Neuronal stem cell (in vitro differentiated cells): ENCODE measurements at regions not wholly inside any gene's neighbourhood (a gene's known extent, or its start where the extent isn't known, plus 50 kb on each side); places are given as distances from the start of the nearest gene placed in this dataset.

Experiments used
- DNase-seq: peaks from one replicate; pipeline ENCODE4 v3.0.0-alpha.2; 2013; ENCODE audit warnings: low spot score
- H2AFZ ChIP-seq: one replicate; pipeline ENCODE4 v1.6.1; 2013; ENCODE audit warnings: mild to moderate bottlenecking, low read length, inconsistent platforms
- H2AK5ac ChIP-seq: 2 replicates; pipeline ENCODE4 v1.6.1; 2013; ENCODE audit warnings: low read depth, mild to moderate bottlenecking, inconsistent platforms, low read length, moderate library complexity, mixed read lengths
- H2BK120ac ChIP-seq: 2 replicates; pipeline ENCODE4 v1.6.1; 2013; ENCODE audit warnings: low read depth, mild to moderate bottlenecking, inconsistent platforms, low read length, moderate library complexity, mixed read lengths
- H2BK12ac ChIP-seq: one replicate; pipeline ENCODE4 v1.6.1; 2013; ENCODE audit warnings: low read length, inconsistent platforms
- H2BK15ac ChIP-seq: 2 replicates; pipeline ENCODE4 v1.6.1; 2013; ENCODE audit warnings: mild to moderate bottlenecking, low read length, inconsistent platforms, mixed read lengths
- H2BK5ac ChIP-seq: one replicate; pipeline ENCODE4 v1.6.1; 2013; ENCODE audit warnings: inconsistent platforms, mild to moderate bottlenecking, low read length, moderate library complexity
- H3K14ac ChIP-seq: one replicate; pipeline ENCODE4 v1.6.1; 2013; ENCODE audit warnings: low read length, inconsistent platforms
- H3K18ac ChIP-seq: 2 replicates; pipeline ENCODE4 v1.6.1; 2013; ENCODE audit warnings: low read length, inconsistent platforms
- H3K23ac ChIP-seq: 2 replicates; pipeline ENCODE4 v1.6.1; 2013; ENCODE audit warnings: low read depth, mild to moderate bottlenecking, mixed read lengths, low read length, inconsistent platforms; ENCODE audit not compliant: poor library complexity
- H3K27ac ChIP-seq: replicated peaks from 3 replicates; pipeline ENCODE4 v1.5.1; 2013; ENCODE audit warnings: low read length, inconsistent platforms
- H3K27me3 ChIP-seq, 3 experiments: 2 replicates each; pipeline ENCODE4 v1.6.1; 2013; ENCODE audit warnings: low read length in 3 of 3, mild to moderate bottlenecking in 2 of 3, inconsistent platforms in 1 of 3, low read depth in 1 of 3, mixed read lengths in 1 of 3, moderate library complexity in 1 of 3; ENCODE audit not compliant: control insufficient read depth in 3 of 3, insufficient read depth in 3 of 3
- H3K36me3 ChIP-seq, 2 donors: replicated peaks in 1 of 2; 2 replicates each; pipeline ENCODE4 v1.6.1; 2013; ENCODE audit warnings: low read length in 2 of 2; ENCODE audit not compliant: control insufficient read depth in 2 of 2, insufficient read depth in 2 of 2
- H3K4ac ChIP-seq: 2 replicates; pipeline ENCODE4 v1.6.1; 2013; ENCODE audit warnings: inconsistent platforms, mild to moderate bottlenecking, low read length, moderate library complexity
- H3K4me1 ChIP-seq, 2 donors: 1 replicate in 1 of 2; 2 replicates in 1 of 2; pipeline ENCODE4 v1.6.1; 2013; ENCODE audit warnings: low read length in 2 of 2, low read depth in 1 of 2; ENCODE audit not compliant: control insufficient read depth in 2 of 2, insufficient read depth in 1 of 2
- H3K4me2 ChIP-seq: one replicate; pipeline ENCODE4 v1.6.1; 2013; ENCODE audit warnings: mild to moderate bottlenecking, low read length, inconsistent platforms; ENCODE audit not compliant: insufficient read depth, poor library complexity, severe bottlenecking
- H3K4me3 ChIP-seq, 2 donors: 2 replicates each; pipeline ENCODE4 v1.5.1; 2013; ENCODE audit warnings: low read length in 2 of 2, mild to moderate bottlenecking in 2 of 2, inconsistent platforms in 1 of 2, moderate library complexity in 1 of 2
- H3K79me1 ChIP-seq: one replicate; pipeline ENCODE4 v1.6.1; 2013; ENCODE audit warnings: low read depth, mild to moderate bottlenecking, inconsistent platforms, low read length, moderate library complexity
- H3K9ac ChIP-seq: one replicate; pipeline ENCODE4 v1.6.1; 2013; ENCODE audit warnings: mild to moderate bottlenecking, low read depth, low read length, inconsistent platforms; ENCODE audit not compliant: poor library complexity
- H3K9me3 ChIP-seq, 2 donors: replicated peaks in 1 of 2; 2 replicates each; pipeline versions ENCODE3 to v1.6.1; 2013; ENCODE audit warnings: low read length in 2 of 2, mild to moderate bottlenecking in 2 of 2, inconsistent platforms in 1 of 2, low read depth in 1 of 2, mixed read lengths in 1 of 2, moderate library complexity in 1 of 2; ENCODE audit not compliant: control insufficient read depth in 2 of 2, insufficient read depth in 1 of 2
- H4K8ac ChIP-seq: one replicate; pipeline ENCODE4 v1.6.1; 2013; ENCODE audit warnings: low read depth, mild to moderate bottlenecking, inconsistent platforms, low read length, moderate library complexity
- H4K91ac ChIP-seq: one replicate; pipeline ENCODE4 v1.6.1; 2013; ENCODE audit warnings: low read length, low read depth, mild to moderate bottlenecking, inconsistent platforms; ENCODE audit not compliant: poor library complexity
- WGBS, 2 donors: extraction: QIAGEN DNeasy Blood & Tissue Kit; methylation state at CpG; one replicate each; pipeline ENCODE4 v1.1.7; 2013; ENCODE audit warnings: missing lambda C conversion rate in 2 of 2, mixed read lengths in 1 of 2; ENCODE audit not compliant: insufficient read length in 2 of 2, insufficient replicate concordance in 1 of 2; ENCODE audit errors: extremely low coverage in 2 of 2; 5-methylcytosine and 5-hydroxymethylcytosine counted together

DNA sequence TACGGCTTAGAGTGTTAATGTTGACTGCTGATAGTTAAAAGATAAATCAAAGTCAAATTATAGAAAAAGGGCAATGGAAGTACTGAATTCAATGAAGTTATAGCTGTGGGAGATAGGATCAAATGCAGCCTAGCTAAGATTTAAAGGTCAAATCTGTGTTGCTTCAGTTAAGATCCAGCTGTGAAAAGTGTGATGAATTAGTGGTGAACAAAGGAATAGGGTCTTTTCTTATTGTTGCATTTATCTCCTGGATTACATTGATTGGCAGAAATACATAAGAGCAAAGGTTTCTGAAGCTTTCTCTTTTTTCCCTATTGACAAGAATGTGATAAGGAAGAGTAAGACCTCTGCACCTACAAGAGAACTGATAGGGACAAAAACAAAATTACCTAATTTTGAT lies 1234.6 kb upstream of the ADGRL2 start:
- H3K4ac ChIP-seq: no peak overlapping the region
- H4K91ac ChIP-seq: no peak overlapping the region
- no CpG with 5 or more reads among the region's 1 CpG for WGBS, 2 donors
- no peak overlapping the region for H4K8ac ChIP-seq
- H3K4me3 ChIP-seq: no peak overlapping the region
- H2AFZ ChIP-seq: no peak overlapping the region
- H2BK120ac ChIP-seq: no peak overlapping the region
- H3K27me3 ChIP-seq: no peaks in the 10 kb centered on the region
- no peaks in the 10 kb centered on the region for H3K4me1 ChIP-seq
- no peak overlapping the region for H3K14ac ChIP-seq
- peak; percentile 12 for DNase-seq
- no peak overlapping the region for H2BK5ac ChIP-seq
- H2BK12ac ChIP-seq: no peak overlapping the region
- no peak overlapping the region for H3K23ac ChIP-seq
- no peaks in the 10 kb centered on the region for H3K79me1 ChIP-seq
- H2AK5ac ChIP-seq: no peak overlapping the region
- no peak overlapping the region for H3K27ac ChIP-seq
- no peak overlapping the region for H3K4me2 ChIP-seq
- H2BK15ac ChIP-seq: no peak overlapping the region
- no peaks in the 10 kb centered on the region for H3K36me3 ChIP-seq
- no peaks in the 10 kb centered on the region for H3K9me3 ChIP-seq
- H3K9ac ChIP-seq: no peak overlapping the region
- H3K18ac ChIP-seq: no peak overlapping the region

DNA sequence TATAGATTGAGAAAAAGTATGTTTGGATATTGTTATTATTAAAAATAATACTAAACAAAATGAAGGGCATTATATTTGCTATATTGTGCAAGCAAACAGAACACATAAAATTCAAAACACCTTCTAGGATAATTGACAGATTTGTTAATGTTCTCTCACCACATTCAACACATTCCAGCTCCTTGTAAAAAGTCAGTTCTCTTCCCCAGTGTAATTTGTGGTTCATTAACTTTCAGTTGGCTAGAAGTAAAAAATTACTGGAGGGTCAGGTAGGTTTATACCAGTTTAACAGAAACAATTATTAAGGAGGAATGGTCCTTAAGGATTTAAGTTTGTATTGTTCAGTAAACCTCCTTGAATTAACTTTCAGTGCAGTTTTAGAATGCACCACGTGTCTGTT lies 1235.3 kb upstream of the ADGRL2 start:
- Histone ChIP-seq H3K4me1 (no peaks in the 10 kb centered on the region), H3K23ac (no peak overlapping the region), H2BK12ac (no peak overlapping the region), H3K27me3 (no peaks in the 10 kb centered on the region), H3K79me1 (no peaks in the 10 kb centered on the region), H3K27ac (no peak overlapping the region), H3K4me3 (no peak overlapping the region), H3K18ac (no peak overlapping the region), H3K9ac (no peak overlapping the region), H3K4me2 (no peak overlapping the region), H4K91ac (no peak overlapping the region), H2AFZ (no peak overlapping the region), H2AK5ac (no peak overlapping the region), H3K4ac (no peak overlapping the region), H2BK120ac (no peak overlapping the region), H3K9me3 (no peaks in the 10 kb centered on the region), H3K14ac (no peak overlapping the region), H4K8ac (no peak overlapping the region), H3K36me3 (no peaks in the 10 kb centered on the region), H2BK5ac (no peak overlapping the region), H2BK15ac (no peak overlapping the region)
- no peak for DNase-seq
- no CpG with 5 or more reads among the region's 1 CpG for WGBS, 2 donors

DNA sequence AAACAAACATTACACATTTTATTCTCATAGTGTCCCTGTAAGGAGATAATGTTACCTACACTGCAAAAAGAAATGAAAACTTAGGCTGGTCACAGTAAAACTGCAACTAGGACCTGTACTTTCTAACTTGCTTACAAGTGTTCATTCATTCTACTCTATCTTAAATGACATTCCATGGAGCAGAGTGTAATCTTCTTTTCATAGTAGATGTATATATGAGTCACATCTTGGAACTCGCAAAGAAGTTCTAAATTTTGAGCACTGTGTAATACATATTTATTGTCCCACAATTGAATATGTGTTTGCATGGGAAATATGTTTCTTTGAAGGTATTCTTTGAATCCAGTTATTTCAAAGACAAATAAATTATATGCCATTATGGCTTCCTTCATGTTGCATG lies 1258.5 kb upstream of the ADGRL2 start:
- Histone ChIP-seq H3K4ac (no peak overlapping the region), H3K4me2 (no peak overlapping the region), H4K8ac (no peak overlapping the region), H3K27ac (no peak overlapping the region), H2BK5ac (no peak overlapping the region), H2AFZ (no peak overlapping the region), H3K18ac (no peak overlapping the region), H3K23ac (no peak overlapping the region), H2AK5ac (no peak overlapping the region), H3K4me3 (no peak overlapping the region), H2BK12ac (no peak overlapping the region), H3K9me3 (no peaks in the 10 kb centered on the region), H2BK15ac (no peak overlapping the region), H3K4me1 (no peaks in the 10 kb centered on the region), H4K91ac (no peak overlapping the region), H3K9ac (no peak overlapping the region), H3K36me3 (no peaks in the 10 kb centered on the region), H3K14ac (no peak overlapping the region), H3K79me1 (no peaks in the 10 kb centered on the region), H2BK120ac (no peak overlapping the region), H3K27me3 (no peaks in the 10 kb centered on the region)
- no peak for DNase-seq
- WGBS, 2 donors: no CpG with 5 or more reads among the region's 1 CpG

DNA sequence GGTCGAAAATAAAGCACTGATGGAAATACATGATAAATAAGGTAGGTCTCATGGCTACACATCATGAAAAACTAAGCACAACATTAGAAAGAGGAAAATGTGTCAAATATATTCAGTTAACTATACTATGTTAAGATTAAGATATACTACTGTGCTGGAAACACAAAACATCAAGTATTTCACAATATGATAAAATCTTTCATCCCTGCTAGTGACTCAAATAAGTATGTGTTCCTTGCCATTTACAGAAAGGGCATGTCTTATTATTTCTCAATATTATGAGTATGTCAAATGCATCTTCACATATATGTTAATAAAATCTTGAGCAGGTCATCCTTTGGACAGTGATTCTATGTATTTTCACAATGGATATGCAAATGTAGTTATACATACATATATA lies 1260.1 kb upstream of the ADGRL2 start:
- Histone ChIP-seq H4K8ac (no peak overlapping the region), H2BK120ac (no peak overlapping the region), H3K18ac (no peak overlapping the region), H3K23ac (no peak overlapping the region), H3K27me3 (no peaks in the 10 kb centered on the region), H3K9ac (no peak overlapping the region), H3K27ac (no peak overlapping the region), H2AK5ac (no peak overlapping the region), H3K4me2 (no peak overlapping the region), H4K91ac (no peak overlapping the region), H3K79me1 (no peaks in the 10 kb centered on the region), H3K4ac (no peak overlapping the region), H3K4me3 (no peak overlapping the region), H3K4me1 (peaks cover 0 to 4% of the 10 kb centered on the region in 2 donors), H2AFZ (no peak overlapping the region), H3K36me3 (no peaks in the 10 kb centered on the region), H2BK12ac (no peak overlapping the region), H2BK5ac (no peak overlapping the region), H2BK15ac (no peak overlapping the region), H3K14ac (no peak overlapping the region), H3K9me3 (no peaks in the 10 kb centered on the region)
- no peak for DNase-seq
- no CpG with 5 or more reads among the region's 1 CpG for WGBS, 2 donors
